ENCODE measurements at regions not wholly inside any gene's neighbourhood (a gene's known extent, or its start where the extent isn't known, plus 50 kb on each side); places are given as distances from the start of the nearest gene placed in this dataset.
"Not testable (repeated sequence)": the region's sequence is repeated elsewhere in the genome, so short reads cannot be mapped to it uniquely, and the experiment has no call there.

- no peak for FAIRE-seq
Observed at GRCh38 chr5:163706053-163706771, 200.8 kb downstream of the MAT2B start.

- FAIRE-seq, result no peak
Observed at GRCh38 chr5:163712011-163712410, 206.6 kb downstream of the MAT2B start.

- no peak for FAIRE-seq
Observed at GRCh38 chr5:163718272-163718671, 212.9 kb downstream of the MAT2B start.

- FAIRE-seq, result no peak
Observed at GRCh38 chr5:163724305-163724704, 218.9 kb downstream of the MAT2B start.

GRCh38 chr5:163727028-163727427, 221.6 kb downstream of the MAT2B start:
- no peak for FAIRE-seq

GRCh38 chr5:163730206-163730756, 224.9 kb downstream of the MAT2B start:
- no peak for FAIRE-seq

GRCh38 chr5:163731256-163731655, 225.8 kb downstream of the MAT2B start:
- FAIRE-seq, result no peak

GRCh38 chr5:163735069-163735468, 229.7 kb downstream of the MAT2B start:
- no peak for FAIRE-seq

- FAIRE-seq, result no peak
Observed at GRCh38 chr5:163747586-163747985, 242.2 kb downstream of the MAT2B start.

GRCh38 chr5:163748934-163749333, 243.5 kb downstream of the MAT2B start:
- no peak for FAIRE-seq

GRCh38 chr5:163750415-163750814, 245.0 kb downstream of the MAT2B start:
- not testable (repeated sequence) for FAIRE-seq

- FAIRE-seq, result no peak
Observed at GRCh38 chr5:163755505-163755904, 250.1 kb downstream of the MAT2B start.

GRCh38 chr5:163756170-163756569, 250.8 kb downstream of the MAT2B start:
- no peak for FAIRE-seq

GRCh38 chr5:163757344-163757743, 251.9 kb downstream of the MAT2B start:
- no peak for FAIRE-seq

GRCh38 chr5:163758283-163758711, 252.9 kb downstream of the MAT2B start:
- FAIRE-seq, result no peak

GRCh38 chr5:163759000-163759704, 253.7 kb downstream of the MAT2B start:
- no peak for FAIRE-seq

GRCh38 chr5:163760498-163760897, 255.1 kb downstream of the MAT2B start:
- no peak for FAIRE-seq

- FAIRE-seq, result no peak
Observed at GRCh38 chr5:163766936-163767670, 261.7 kb downstream of the MAT2B start.

- no peak for FAIRE-seq
Observed at GRCh38 chr5:163770625-163771024, 265.2 kb downstream of the MAT2B start.

- no peak for FAIRE-seq
Observed at GRCh38 chr5:163772241-163772640, 266.8 kb downstream of the MAT2B start.

- no peak for FAIRE-seq
Observed at GRCh38 chr5:163772644-163773043, 267.2 kb downstream of the MAT2B start.

- no peak for FAIRE-seq
Observed at GRCh38 chr5:163773226-163773625, 267.8 kb downstream of the MAT2B start.

GRCh38 chr5:163789870-163790269, 284.5 kb downstream of the MAT2B start:
- no peak for FAIRE-seq
